ENCODE measurements at regions not wholly inside any gene's neighbourhood (a gene's known extent, or its start where the extent isn't known, plus 50 kb on each side); places are given as distances from the start of the nearest gene placed in this dataset.

- Histone ChIP-seq H3K4me1 (no peaks in the 10 kb centered on the region), H3K9me3 (peaks cover 0 to 26% (median 0%) of the 10 kb centered on the region in 3 donors), H3K27ac (no peak overlapping the region), H3K36me3 (replicated peaks in 1 of 2; ENCODE audit: insufficient read depth in 1 of 2, low read depth in 2 of 2) (no peaks in the 10 kb centered on the region), H3K4me3 (no peak overlapping the region), H3K27me3 (no peaks in the 10 kb centered on the region)
- 38 to 40% methylated on average over 47 to 48 of the region's 50 CpGs for WGBS, 2 donors
- DNase-seq = no peak
- TF ChIP-seq POLR2A (IDR thresholded peaks at IDR 0.05) = no peak
- TF ChIP-seq, protein P1, sequence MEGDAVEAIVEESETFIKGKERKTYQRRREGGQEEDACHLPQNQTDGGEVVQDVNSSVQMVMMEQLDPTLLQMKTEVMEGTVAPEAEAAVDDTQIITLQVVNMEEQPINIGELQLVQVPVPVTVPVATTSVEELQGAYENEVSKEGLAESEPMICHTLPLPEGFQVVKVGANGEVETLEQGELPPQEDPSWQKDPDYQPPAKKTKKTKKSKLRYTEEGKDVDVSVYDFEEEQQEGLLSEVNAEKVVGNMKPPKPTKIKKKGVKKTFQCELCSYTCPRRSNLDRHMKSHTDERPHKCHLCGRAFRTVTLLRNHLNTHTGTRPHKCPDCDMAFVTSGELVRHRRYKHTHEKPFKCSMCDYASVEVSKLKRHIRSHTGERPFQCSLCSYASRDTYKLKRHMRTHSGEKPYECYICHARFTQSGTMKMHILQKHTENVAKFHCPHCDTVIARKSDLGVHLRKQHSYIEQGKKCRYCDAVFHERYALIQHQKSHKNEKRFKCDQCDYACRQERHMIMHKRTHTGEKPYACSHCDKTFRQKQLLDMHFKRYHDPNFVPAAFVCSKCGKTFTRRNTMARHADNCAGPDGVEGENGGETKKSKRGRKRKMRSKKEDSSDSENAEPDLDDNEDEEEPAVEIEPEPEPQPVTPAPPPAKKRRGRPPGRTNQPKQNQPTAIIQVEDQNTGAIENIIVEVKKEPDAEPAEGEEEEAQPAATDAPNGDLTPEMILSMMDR (IDR thresholded peaks at IDR 0.05) = no peak
- intact Hi-C loops (cut with DNase I) = no loop called here
- no peak for ATAC-seq
These were observed 326.8 kb downstream of the ALG10 start for GRCh38 chr12:34348836-34349672.

DNA sequence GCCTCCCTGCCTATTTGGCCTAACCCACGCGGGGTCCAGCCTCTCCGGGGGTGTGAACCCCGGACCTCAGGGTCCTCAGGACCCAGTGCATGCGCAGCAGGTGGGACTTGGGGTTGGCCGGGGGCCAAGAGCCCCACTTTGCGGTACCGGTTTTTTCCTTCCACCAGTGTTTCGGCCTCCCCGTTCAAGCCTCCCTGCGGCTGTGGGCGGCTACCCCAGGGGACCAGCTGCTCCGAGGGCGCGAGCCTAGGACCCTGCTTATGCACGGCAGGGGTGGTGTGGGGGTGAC is 327.3 kb downstream of the ALG10 start:
- Histone ChIP-seq H3K27me3 (no peaks in the 10 kb centered on the region), H3K4me3 (no peak overlapping the region), H3K27ac (no peak overlapping the region), H3K9me3 (peaks cover 0 to 31% (median 0%) of the 10 kb centered on the region in 3 donors), H3K36me3 (replicated peaks in 1 of 2; ENCODE audit: insufficient read depth in 1 of 2, low read depth in 2 of 2) (no peaks in the 10 kb centered on the region), H3K4me1 (no peaks in the 10 kb centered on the region)
- intact Hi-C loops (cut with DNase I) = no loop called here
- ATAC-seq = no peak
- 49 to 54% methylated on average over 9 to 16 of the region's 16 CpGs for WGBS, 2 donors
- TF ChIP-seq, protein P1 (IDR thresholded peaks at IDR 0.05) = no peak
- no peak for TF ChIP-seq POLR2A (IDR thresholded peaks at IDR 0.05)
- DNase-seq = no peak

DNA sequence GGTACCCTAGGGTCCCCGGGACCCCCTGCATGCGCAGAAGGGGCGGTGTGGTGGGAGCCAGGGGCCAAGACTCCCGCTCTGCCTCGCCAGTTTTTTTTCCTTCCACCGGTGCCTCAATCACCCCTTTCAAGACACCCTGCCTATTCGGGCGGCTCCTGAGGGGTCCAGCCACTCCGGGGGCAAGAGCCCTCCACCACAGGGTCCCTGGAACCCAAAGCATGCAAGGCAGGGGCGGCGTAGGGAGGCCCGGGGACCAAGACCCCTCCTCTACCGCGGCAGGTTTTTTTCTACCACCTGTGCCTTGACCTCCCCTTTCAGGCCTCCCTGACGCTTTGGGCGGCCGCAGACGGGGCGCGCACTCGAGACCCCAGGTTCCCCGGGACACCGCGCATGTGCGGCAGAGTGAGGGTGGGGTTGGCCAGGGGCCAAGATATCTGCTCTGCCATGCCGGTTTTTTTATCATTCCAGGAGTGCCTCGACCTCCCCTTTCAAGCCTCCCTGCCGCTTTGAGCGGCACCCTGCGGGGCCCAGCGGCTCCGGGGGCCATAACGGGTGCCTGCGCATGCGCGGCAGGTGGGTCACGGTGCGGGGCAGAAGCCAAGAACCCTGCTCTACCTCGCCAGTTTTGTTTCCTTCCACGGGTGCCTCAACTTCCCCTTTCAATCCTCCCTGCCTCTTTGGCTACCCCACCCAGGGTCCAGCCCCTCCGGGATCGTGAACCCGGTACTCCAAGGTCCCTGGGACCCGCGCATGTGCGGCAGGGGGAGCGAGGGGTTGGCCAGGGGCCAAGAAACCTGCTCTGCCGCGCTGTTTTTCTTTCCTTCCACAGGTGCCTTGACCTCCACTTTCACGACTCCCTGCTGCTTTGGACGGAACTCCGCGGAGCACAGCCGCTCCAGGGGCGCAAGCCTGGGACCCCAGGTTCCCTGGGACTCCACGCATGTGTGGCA is 328.1 kb downstream of the ALG10 start:
- Histone ChIP-seq H3K27me3 (no peaks in the 10 kb centered on the region), H3K4me1 (no peaks in the 10 kb centered on the region), H3K27ac (no peak overlapping the region), H3K4me3 (no peak overlapping the region), H3K9me3 (peaks cover 0 to 35% (median 0%) of the 10 kb centered on the region in 3 donors), H3K36me3 (replicated peaks in 1 of 2; ENCODE audit: insufficient read depth in 1 of 2, low read depth in 2 of 2) (no peaks in the 10 kb centered on the region)
- ATAC-seq (no peak), DNase-seq (no peak)
- WGBS, 2 donors = 58 to 59% methylated on average over 26 to 56 of the region's 56 CpGs
- TF ChIP-seq POLR2A (IDR thresholded peaks at IDR 0.05) = no peak
- TF ChIP-seq, protein P1 (IDR thresholded peaks at IDR 0.05) = no peak
- intact Hi-C loops (cut with DNase I) = no loop called here

DNA sequence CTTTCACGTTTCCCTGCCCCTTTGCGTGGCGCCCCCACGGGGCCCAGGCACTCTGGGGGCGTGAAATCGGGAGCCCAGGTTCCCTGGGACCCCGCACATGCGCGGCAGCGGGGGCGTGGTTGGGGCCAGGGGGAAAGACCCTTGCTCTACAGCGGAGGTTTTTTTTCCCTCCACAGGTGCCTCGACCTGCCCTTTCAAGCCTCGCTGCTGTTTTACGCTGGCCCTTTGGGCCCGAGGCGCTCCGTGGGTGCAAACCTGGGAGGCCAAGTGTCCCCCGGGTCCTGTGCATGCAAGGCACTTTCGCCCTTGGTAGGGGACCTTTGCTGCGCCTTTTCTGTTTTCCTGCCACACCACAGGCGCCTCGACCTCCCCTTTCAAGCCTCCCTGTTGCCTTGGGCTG is 329.8 kb downstream of the ALG10 start:
- TF ChIP-seq, protein P1 (IDR thresholded peaks at IDR 0.05) = no peak
- TF ChIP-seq POLR2A (IDR thresholded peaks at IDR 0.05) = no peak
- Histone ChIP-seq H3K36me3 (replicated peaks in 1 of 2; ENCODE audit: insufficient read depth in 1 of 2, low read depth in 2 of 2) (no peaks in the 10 kb centered on the region), H3K4me1 (no peaks in the 10 kb centered on the region), H3K27ac (no peak overlapping the region), H3K27me3 (no peaks in the 10 kb centered on the region), H3K9me3 (peaks cover 0 to 40% (median 0%) of the 10 kb centered on the region in 3 donors), H3K4me3 (no peak overlapping the region)
- DNase-seq (no peak), ATAC-seq (no peak)
- 51 to 53% methylated on average over 23 of the region's 23 CpGs for WGBS, 2 donors
- intact Hi-C loops (cut with DNase I) = no loop called here

Measured in body of pancreas (tissue), 4 donors.